ENCODE measurements at regions not wholly inside any gene's neighbourhood (a gene's known extent, or its start where the extent isn't known, plus 50 kb on each side); places are given as distances from the start of the nearest gene placed in this dataset.

- H3K4me1 ChIP-seq (ENCODE audit: control insufficient read depth in 1 of 2, insufficient read depth in 2 of 2, low read length in 2 of 2): no peaks in the 10 kb centered on the region; a peak in 1 of 4 replicates
- RAD21 ChIA-PET (ENCODE audit: low non-redundant PET in 1 of 2, low total read pairs in 2 of 2, uncharacterized antibody in 2 of 2, unreplicated experiment in 2 of 2): no interaction called here
- H2AFZ ChIP-seq (ENCODE audit: low read depth, low read length, poor library complexity, severe bottlenecking): no peak overlapping the region
- CTCF ChIA-PET: no interaction called here
- TF ChIP-seq POLR2A (IDR thresholded peaks at IDR 0.05; ENCODE audit: borderline replicate concordance, extremely low read depth, insufficient read depth, insufficient read length): no peak
- TF ChIP-seq EZH2 (IDR thresholded peaks at IDR 0.05): no peak
- TF ChIP-seq EZH2phosphoT487 (IDR thresholded peaks at IDR 0.05; ENCODE audit: borderline replicate concordance): no peak
- TF ChIP-seq SP1 (IDR thresholded peaks at IDR 0.05; ENCODE audit: low read depth): no peak
- TF ChIP-seq ELF1 (IDR thresholded peaks at IDR 0.05; ENCODE audit: borderline replicate concordance, low read depth): no peak
- TF ChIP-seq ZNF274 (IDR thresholded peaks at IDR 0.05; ENCODE audit: low read depth, low read length): no peak
- TF ChIP-seq ZBTB33 (IDR thresholded peaks at IDR 0.05; ENCODE audit: extremely low read depth, insufficient replicate concordance, low read length): no peak
- no peak for TF ChIP-seq RAD21 (IDR thresholded peaks at IDR 0.05; ENCODE audit: low read depth)
- TF ChIP-seq POLR2AphosphoS5 (IDR thresholded peaks at IDR 0.05; ENCODE audit: low read depth, low read length): no peak
- no peak for TF ChIP-seq JUND (IDR thresholded peaks at IDR 0.05)
- no peaks in the 10 kb centered on the region; the same call in 1 of the 2 replicates for H3K9me2 ChIP-seq (ENCODE audit: insufficient read depth)
- H3K27ac ChIP-seq (ENCODE audit: low read depth, low read length): no peak overlapping the region
- no peaks in the 10 kb centered on the region for H3K79me2 ChIP-seq (ENCODE audit: insufficient read depth, low read length)
- intact Hi-C loops (cut with micrococcal nuclease): no loop called here
- no peak overlapping the region for H3K4me3 ChIP-seq (replicated peaks in 1 of 2; ENCODE audit: low read depth in 1 of 2, low read length in 2 of 2)
- BruUV-seq (replicated peaks): no TSS peak
- no peak for ATAC-seq
- no peaks in the 10 kb centered on the region for H3K36me3 ChIP-seq (ENCODE audit: control insufficient read depth in 1 of 2, insufficient read depth in 2 of 2, low read length in 2 of 2)
- DNase-seq (ENCODE audit: low read depth, low spot score): no peak
- POLR2A ChIA-PET: no interaction called here
- H4K20me1 ChIP-seq (ENCODE audit: insufficient read depth): no peaks in the 10 kb centered on the region
- H3K9ac ChIP-seq (ENCODE audit: low read length): no peak overlapping the region
- no peaks in the 10 kb centered on the region for H3K27me3 ChIP-seq (ENCODE audit: insufficient read depth, low read length)
- no peak overlapping the region for H3K4me2 ChIP-seq (ENCODE audit: low read length)
- no peaks in the 10 kb centered on the region for H3K9me3 ChIP-seq (ENCODE audit: control insufficient read depth in 1 of 2, insufficient read depth in 1 of 2, low read depth in 1 of 2, low read length in 2 of 2)
These were observed 257.0 kb downstream of the TMEM167A start for GRCh38 chr5:82820188-82820587.
